ENCODE measurements at regions not wholly inside any gene's neighbourhood (a gene's known extent, or its start where the extent isn't known, plus 50 kb on each side); places are given as distances from the start of the nearest gene placed in this dataset.

DNA sequence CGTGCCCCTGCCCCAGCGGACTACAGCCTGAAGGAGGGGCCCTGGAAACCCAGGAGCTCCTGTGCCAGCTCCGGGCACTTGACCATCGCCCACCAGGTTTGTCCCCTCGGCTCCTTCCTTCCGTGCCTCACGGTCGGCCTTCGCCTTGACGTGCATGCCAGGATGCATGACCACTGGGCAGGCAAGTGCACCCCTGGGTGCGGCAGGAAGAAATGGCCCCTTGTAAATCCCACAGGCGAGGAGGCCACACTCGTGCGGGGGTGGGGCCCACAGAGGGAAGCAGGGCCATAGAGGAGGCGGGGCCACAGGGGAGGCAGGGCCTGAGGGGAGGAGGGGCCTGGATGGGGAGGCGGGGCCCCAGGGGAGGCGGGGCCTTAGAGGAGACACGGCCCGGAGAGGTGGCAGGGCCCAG is 81.7 kb downstream of the YTHDF1 start:
- no peaks in the 10 kb centered on the region for H3K9me3 ChIP-seq (ENCODE audit: control insufficient read depth in 1 of 2, low read length in 2 of 2)
- no peak overlapping the region for H3K4me3 ChIP-seq (ENCODE audit: low read depth in 1 of 2, low read length in 2 of 2)
- no peaks in the 10 kb centered on the region for H3K36me3 ChIP-seq (ENCODE audit: control insufficient read depth in 1 of 2, insufficient read depth in 2 of 2, low read length in 2 of 2)
- H3K27ac ChIP-seq (ENCODE audit: low read length): no peak overlapping the region
- no peaks in the 10 kb centered on the region for H3K27me3 ChIP-seq (ENCODE audit: low read depth, low read length)
- H3K4me1 ChIP-seq (ENCODE audit: control insufficient read depth in 1 of 2, insufficient read depth in 2 of 2, low read length in 2 of 2): no peaks in the 10 kb centered on the region

GRCh38 chr20:63133481-63134091 is 82.3 kb downstream of the YTHDF1 start:
- Histone ChIP-seq H3K27ac (ENCODE audit: low read length) (no peak overlapping the region), H3K27me3 (ENCODE audit: low read depth, low read length) (no peaks in the 10 kb centered on the region), H3K4me1 (ENCODE audit: control insufficient read depth in 1 of 2, insufficient read depth in 2 of 2, low read length in 2 of 2) (no peaks in the 10 kb centered on the region), H3K36me3 (ENCODE audit: control insufficient read depth in 1 of 2, insufficient read depth in 2 of 2, low read length in 2 of 2) (no peaks in the 10 kb centered on the region), H3K4me3 (ENCODE audit: low read depth in 1 of 2, low read length in 2 of 2) (no peak overlapping the region), H3K9me3 (ENCODE audit: control insufficient read depth in 1 of 2, low read length in 2 of 2) (no peaks in the 10 kb centered on the region)

DNA sequence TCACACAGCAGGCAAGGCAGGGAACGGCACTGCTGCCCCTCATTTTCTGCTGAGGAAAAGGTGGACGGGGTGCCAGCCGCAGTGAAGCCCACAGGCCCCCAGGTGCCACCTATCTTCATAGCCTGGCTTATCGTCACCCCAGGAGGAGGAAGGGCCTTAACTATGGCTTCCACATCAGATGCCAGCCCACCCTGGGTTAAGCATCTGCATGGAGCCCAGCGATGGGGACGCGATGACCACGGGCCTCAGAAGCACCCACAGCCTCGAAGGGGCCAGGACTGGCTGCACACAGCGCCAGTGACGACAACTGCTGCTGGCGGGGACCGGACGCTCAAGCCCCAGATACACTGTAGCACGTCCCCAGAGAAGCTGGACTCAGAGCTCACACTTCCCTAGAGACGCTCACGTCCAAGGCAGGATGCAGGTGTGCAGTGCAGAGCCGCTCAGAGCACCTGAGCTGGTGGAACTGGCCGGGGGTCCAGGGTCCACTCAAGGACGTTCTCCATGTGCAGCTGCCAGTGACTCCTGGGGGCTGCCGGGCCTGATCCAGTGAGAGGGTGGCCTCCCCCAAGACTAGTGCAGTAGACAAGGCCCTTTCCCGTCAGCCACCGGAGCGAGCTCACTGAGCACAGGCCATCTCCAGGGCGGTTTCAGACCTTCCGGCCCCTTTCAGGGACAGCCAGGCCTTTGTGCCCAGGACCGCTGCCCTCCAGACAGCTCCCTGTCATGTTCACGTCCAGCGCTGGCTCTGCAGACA is 83.0 kb downstream of the YTHDF1 start:
- Histone ChIP-seq H3K27me3 (ENCODE audit: low read depth, low read length) (no peaks in the 10 kb centered on the region), H3K4me3 (ENCODE audit: low read depth in 1 of 2, low read length in 2 of 2) (no peak overlapping the region), H3K4me1 (ENCODE audit: control insufficient read depth in 1 of 2, insufficient read depth in 2 of 2, low read length in 2 of 2) (no peaks in the 10 kb centered on the region), H3K27ac (ENCODE audit: low read length) (no peak overlapping the region), H3K36me3 (ENCODE audit: control insufficient read depth in 1 of 2, insufficient read depth in 2 of 2, low read length in 2 of 2) (no peaks in the 10 kb centered on the region), H3K9me3 (ENCODE audit: control insufficient read depth in 1 of 2, low read length in 2 of 2) (no peaks in the 10 kb centered on the region)

- Histone ChIP-seq H3K36me3 (ENCODE audit: control insufficient read depth in 1 of 2, insufficient read depth in 2 of 2, low read length in 2 of 2) (no peaks in the 10 kb centered on the region), H3K4me1 (ENCODE audit: control insufficient read depth in 1 of 2, insufficient read depth in 2 of 2, low read length in 2 of 2) (no peaks in the 10 kb centered on the region), H3K4me3 (ENCODE audit: low read depth in 1 of 2, low read length in 2 of 2) (no peak overlapping the region), H3K27me3 (ENCODE audit: low read depth, low read length) (no peaks in the 10 kb centered on the region), H3K27ac (ENCODE audit: low read length) (no peak overlapping the region), H3K9me3 (ENCODE audit: control insufficient read depth in 1 of 2, low read length in 2 of 2) (no peaks in the 10 kb centered on the region)
Observed at GRCh38 chr20:63132131-63132714, 83.7 kb downstream of the YTHDF1 start.

GRCh38 chr20:63130658-63131577 is 85.0 kb downstream of the YTHDF1 start:
- H3K4me1 ChIP-seq (ENCODE audit: control insufficient read depth in 1 of 2, insufficient read depth in 2 of 2, low read length in 2 of 2): no peaks in the 10 kb centered on the region
- no peak overlapping the region for H3K4me3 ChIP-seq (ENCODE audit: low read depth in 1 of 2, low read length in 2 of 2)
- no peaks in the 10 kb centered on the region for H3K9me3 ChIP-seq (ENCODE audit: control insufficient read depth in 1 of 2, low read length in 2 of 2)
- H3K27ac ChIP-seq (ENCODE audit: low read length): no peak overlapping the region
- no peaks in the 10 kb centered on the region for H3K36me3 ChIP-seq (ENCODE audit: control insufficient read depth in 1 of 2, insufficient read depth in 2 of 2, low read length in 2 of 2)
- H3K27me3 ChIP-seq (ENCODE audit: low read depth, low read length): no peaks in the 10 kb centered on the region

DNA sequence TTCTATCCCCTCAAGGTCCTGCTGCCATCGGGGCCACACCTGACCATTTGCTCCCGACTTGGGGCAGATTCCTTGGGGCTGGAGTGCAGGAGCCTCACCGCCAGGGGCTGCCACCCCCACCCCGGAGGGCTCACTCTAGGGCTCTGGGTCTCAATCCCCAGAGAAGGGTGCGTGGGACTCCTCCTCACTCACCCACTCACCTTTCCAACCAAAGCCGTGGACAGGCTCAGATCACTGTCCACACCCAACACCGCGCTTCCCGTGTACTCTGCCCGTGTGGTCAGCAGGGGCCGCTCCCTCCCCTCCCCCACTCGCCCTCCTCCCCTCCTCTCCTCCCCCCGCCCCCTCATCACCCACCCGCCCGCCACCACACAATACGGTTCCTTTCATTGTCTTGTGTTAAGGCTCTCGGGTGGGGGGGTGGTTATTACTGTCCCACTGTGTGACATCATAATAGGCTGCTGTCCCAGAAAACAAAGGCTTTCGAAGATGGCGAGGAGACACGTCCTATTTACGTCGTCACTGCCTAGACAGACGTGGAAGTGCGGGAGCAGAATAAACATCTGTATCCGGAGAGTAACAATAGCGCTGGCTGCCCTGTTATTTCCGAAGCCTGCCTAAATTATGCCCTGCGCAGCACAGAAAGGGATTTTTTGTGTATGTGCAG is 85.8 kb downstream of the YTHDF1 start:
- Histone ChIP-seq H3K4me3 (ENCODE audit: low read depth in 1 of 2, low read length in 2 of 2) (no peak overlapping the region), H3K4me1 (ENCODE audit: control insufficient read depth in 1 of 2, insufficient read depth in 2 of 2, low read length in 2 of 2) (no peaks in the 10 kb centered on the region), H3K27ac (ENCODE audit: low read length) (no peak overlapping the region), H3K9me3 (ENCODE audit: control insufficient read depth in 1 of 2, low read length in 2 of 2) (no peaks in the 10 kb centered on the region), H3K27me3 (ENCODE audit: low read depth, low read length) (no peaks in the 10 kb centered on the region), H3K36me3 (ENCODE audit: control insufficient read depth in 1 of 2, insufficient read depth in 2 of 2, low read length in 2 of 2) (no peaks in the 10 kb centered on the region)

GRCh38 chr20:63129376-63129965 is 86.5 kb downstream of the YTHDF1 start:
- no peak overlapping the region for H3K4me3 ChIP-seq (ENCODE audit: low read depth in 1 of 2, low read length in 2 of 2)
- H3K27ac ChIP-seq (ENCODE audit: low read length): no peak overlapping the region
- no peaks in the 10 kb centered on the region for H3K36me3 ChIP-seq (ENCODE audit: control insufficient read depth in 1 of 2, insufficient read depth in 2 of 2, low read length in 2 of 2)
- H3K9me3 ChIP-seq (ENCODE audit: control insufficient read depth in 1 of 2, low read length in 2 of 2): no peaks in the 10 kb centered on the region
- no peaks in the 10 kb centered on the region for H3K4me1 ChIP-seq (ENCODE audit: control insufficient read depth in 1 of 2, insufficient read depth in 2 of 2, low read length in 2 of 2)
- no peaks in the 10 kb centered on the region for H3K27me3 ChIP-seq (ENCODE audit: low read depth, low read length)

GRCh38 chr20:63128956-63129355 is 87.0 kb downstream of the YTHDF1 start:
- H3K9me3 ChIP-seq (ENCODE audit: control insufficient read depth in 1 of 2, low read length in 2 of 2): no peaks in the 10 kb centered on the region
- no peaks in the 10 kb centered on the region for H3K27me3 ChIP-seq (ENCODE audit: low read depth, low read length)
- H3K4me3 ChIP-seq (ENCODE audit: low read depth in 1 of 2, low read length in 2 of 2): no peak overlapping the region
- no peaks in the 10 kb centered on the region for H3K4me1 ChIP-seq (ENCODE audit: control insufficient read depth in 1 of 2, insufficient read depth in 2 of 2, low read length in 2 of 2)
- H3K36me3 ChIP-seq (ENCODE audit: control insufficient read depth in 1 of 2, insufficient read depth in 2 of 2, low read length in 2 of 2): no peaks in the 10 kb centered on the region
- no peak overlapping the region for H3K27ac ChIP-seq (ENCODE audit: low read length)

DNA sequence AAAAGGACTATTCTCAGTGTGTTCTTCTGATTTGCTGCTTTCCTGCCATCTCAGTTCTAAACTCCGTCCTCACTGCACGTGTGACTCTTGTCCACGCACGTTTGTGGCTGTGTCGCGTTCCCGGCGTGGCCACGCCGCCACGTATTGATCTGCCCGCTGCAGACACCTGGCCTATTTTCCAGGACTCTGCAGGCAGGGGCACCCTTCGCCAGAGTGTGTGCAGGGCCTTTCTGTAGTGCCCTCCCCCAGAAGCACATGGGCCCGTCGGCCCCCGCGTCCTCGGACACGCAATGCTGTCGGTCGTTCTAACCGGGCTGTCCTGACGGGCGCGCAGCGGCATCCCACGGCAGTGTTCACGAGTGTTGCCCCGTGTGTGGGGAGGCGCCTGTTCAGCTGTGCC is 87.6 kb downstream of the YTHDF1 start:
- no peaks in the 10 kb centered on the region for H3K9me3 ChIP-seq (ENCODE audit: control insufficient read depth in 1 of 2, low read length in 2 of 2)
- H3K36me3 ChIP-seq (ENCODE audit: control insufficient read depth in 1 of 2, insufficient read depth in 2 of 2, low read length in 2 of 2): no peaks in the 10 kb centered on the region
- H3K27me3 ChIP-seq (ENCODE audit: low read depth, low read length): no peaks in the 10 kb centered on the region
- H3K27ac ChIP-seq (ENCODE audit: low read length): no peak overlapping the region
- no peaks in the 10 kb centered on the region for H3K4me1 ChIP-seq (ENCODE audit: control insufficient read depth in 1 of 2, insufficient read depth in 2 of 2, low read length in 2 of 2)
- H3K4me3 ChIP-seq (ENCODE audit: low read depth in 1 of 2, low read length in 2 of 2): no peak overlapping the region

DNA sequence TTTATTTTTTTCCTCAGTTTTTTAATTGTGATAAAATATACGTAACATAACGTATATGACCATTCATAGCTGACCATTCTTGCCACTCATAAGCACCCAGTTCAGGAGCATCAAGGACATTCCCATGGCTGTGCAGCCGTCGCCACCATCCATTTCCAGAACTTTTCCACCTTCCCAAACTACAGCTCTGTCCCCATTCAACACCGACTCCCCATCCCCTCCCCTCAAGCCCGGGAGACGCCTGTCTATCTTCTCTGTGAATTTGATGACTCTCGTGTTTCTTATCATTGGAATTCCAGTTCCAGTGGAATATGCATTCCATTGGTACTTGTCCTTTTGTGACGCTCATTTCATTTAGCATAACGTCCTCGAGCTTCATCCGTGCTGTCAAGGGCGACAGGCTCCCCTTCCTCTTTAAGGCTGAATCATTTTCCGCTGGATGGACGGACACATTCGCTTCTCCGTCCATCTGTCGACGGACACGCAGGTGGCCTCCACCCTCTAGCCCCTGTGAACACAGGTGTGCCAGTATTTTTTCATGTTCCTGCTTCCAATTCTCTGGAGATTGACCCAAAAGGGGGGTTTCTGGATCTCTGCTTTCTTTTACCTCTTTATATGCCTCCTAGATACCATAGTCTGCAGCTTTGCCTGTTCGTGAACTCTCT is 88.1 kb downstream of the YTHDF1 start:
- Histone ChIP-seq H3K27me3 (ENCODE audit: low read depth, low read length) (no peaks in the 10 kb centered on the region), H3K27ac (ENCODE audit: low read length) (no peak overlapping the region), H3K9me3 (ENCODE audit: control insufficient read depth in 1 of 2, low read length in 2 of 2) (peaks cover 0 to 2% of the 10 kb centered on the region in 2 donors), H3K36me3 (ENCODE audit: control insufficient read depth in 1 of 2, insufficient read depth in 2 of 2, low read length in 2 of 2) (no peaks in the 10 kb centered on the region), H3K4me3 (ENCODE audit: low read depth in 1 of 2, low read length in 2 of 2) (no peak overlapping the region), H3K4me1 (ENCODE audit: control insufficient read depth in 1 of 2, insufficient read depth in 2 of 2, low read length in 2 of 2) (no peaks in the 10 kb centered on the region)
